ENCODE measurements at regions not wholly inside any gene's neighbourhood (a gene's known extent, or its start where the extent isn't known, plus 50 kb on each side); places are given as distances from the start of the nearest gene placed in this dataset.
"Not testable (repeated sequence)": the region's sequence is repeated elsewhere in the genome, so short reads cannot be mapped to it uniquely, and the experiment has no call there.

DNA sequence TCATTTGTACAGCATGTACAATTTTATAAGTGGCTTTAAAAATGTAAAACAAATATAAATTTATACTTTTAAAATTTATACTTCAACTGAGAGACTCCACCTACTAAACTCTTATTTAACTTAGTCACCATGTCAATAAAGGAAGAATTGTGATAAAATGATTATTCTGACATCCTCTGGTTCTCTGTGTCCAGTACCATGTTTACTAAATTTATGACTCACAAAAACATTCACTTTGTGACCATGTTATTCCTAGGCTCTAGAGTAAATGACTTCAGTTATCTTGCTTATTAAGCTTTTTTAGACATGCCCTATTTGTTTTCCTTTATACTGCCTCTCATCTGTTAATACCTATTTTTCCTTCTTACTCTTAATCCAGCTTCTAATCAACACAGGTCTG, 959.6 kb upstream of the SLC39A10 start:
- DNase-seq (no peak), ATAC-seq (replicated peaks in 1 of 4) (no peak)
- H3K27me3 Mint-ChIP-seq, result peaks cover 0 to 2% of the 10 kb centered on the region in 2 donors
- H3K4me3 Mint-ChIP-seq, result no peak overlapping the region
- H3K27ac Mint-ChIP-seq, result no peak overlapping the region
- CTCF ChIA-PET, result no interaction called here
- H3K36me3 Mint-ChIP-seq, result no peaks in the 10 kb centered on the region
- Histone ChIP-seq H3K4me1 (ENCODE audit: control insufficient read depth in 1 of 2, extremely low read depth in 1 of 2, insufficient read depth in 2 of 2, low read length in 2 of 2) (no peaks in the 10 kb centered on the region), H3K36me3 (ENCODE audit: control insufficient read depth in 2 of 2, extremely low read depth in 1 of 2, insufficient read depth in 1 of 2, low read length in 1 of 2) (no peaks in the 10 kb centered on the region), H3K9me3 (no peaks in the 10 kb centered on the region), H3K4me3 (ENCODE audit: control insufficient read depth in 1 of 2, extremely low read depth in 1 of 2, low read length in 1 of 2) (no peak overlapping the region), H3K27ac (ENCODE audit: low read length) (no peak overlapping the region), H3K27me3 (replicated peaks in 1 of 2; ENCODE audit: control insufficient read depth in 2 of 2, extremely low read depth in 1 of 2, insufficient read depth in 2 of 2, low read length in 1 of 2) (no peaks in the 10 kb centered on the region)
- H3K4me1 Mint-ChIP-seq, result no peaks in the 10 kb centered on the region
- POLR2A ChIA-PET, result no interaction called here
- H3K9me3 Mint-ChIP-seq, result peaks cover 0 to 9% (median 5%) of the 10 kb centered on the region in 3 donors

- H3K36me3 Mint-ChIP-seq, result no peaks in the 10 kb centered on the region
- Histone ChIP-seq H3K4me1 (ENCODE audit: control insufficient read depth in 1 of 2, extremely low read depth in 1 of 2, insufficient read depth in 2 of 2, low read length in 2 of 2) (no peaks in the 10 kb centered on the region), H3K27ac (ENCODE audit: low read length) (no peak overlapping the region), H3K9me3 (no peaks in the 10 kb centered on the region), H3K27me3 (replicated peaks in 1 of 2; ENCODE audit: control insufficient read depth in 2 of 2, extremely low read depth in 1 of 2, insufficient read depth in 2 of 2, low read length in 1 of 2) (no peaks in the 10 kb centered on the region), H3K4me3 (ENCODE audit: control insufficient read depth in 1 of 2, extremely low read depth in 1 of 2, low read length in 1 of 2) (no peak overlapping the region), H3K36me3 (ENCODE audit: control insufficient read depth in 2 of 2, extremely low read depth in 1 of 2, insufficient read depth in 1 of 2, low read length in 1 of 2) (no peaks in the 10 kb centered on the region)
- DNase-seq, result no peak
- no peaks in the 10 kb centered on the region for H3K4me1 Mint-ChIP-seq
- ChIA-PET POLR2A (no interaction called here), CTCF (no interaction called here)
- H3K27me3 Mint-ChIP-seq, result peaks cover 0 to 2% of the 10 kb centered on the region in 2 donors
- no peak overlapping the region for H3K27ac Mint-ChIP-seq
- no peak for ATAC-seq (replicated peaks in 1 of 4)
- H3K9me3 Mint-ChIP-seq, result peaks cover 0 to 9% (median 5%) of the 10 kb centered on the region in 3 donors
- no peak overlapping the region for H3K4me3 Mint-ChIP-seq
Measured at GRCh38 chr2:194696690-194697089, 960.3 kb upstream of the SLC39A10 start.

- ChIA-PET POLR2A (no interaction called here), CTCF (no interaction called here)
- H3K4me3 ChIP-seq (ENCODE audit: control insufficient read depth in 1 of 2, extremely low read depth in 1 of 2, low read length in 1 of 2), result no peak overlapping the region
- H3K27me3 ChIP-seq (replicated peaks in 1 of 2; ENCODE audit: control insufficient read depth in 2 of 2, extremely low read depth in 1 of 2, insufficient read depth in 2 of 2, low read length in 1 of 2), result no peaks in the 10 kb centered on the region
- Mint-ChIP-seq H3K36me3 (no peaks in the 10 kb centered on the region), H3K4me1 (no peaks in the 10 kb centered on the region), H3K27me3 (no peaks in the 10 kb centered on the region), H3K27ac (no peak overlapping the region), H3K4me3 (no peak overlapping the region), H3K9me3 (no peaks in the 10 kb centered on the region)
- no peak overlapping the region for H3K27ac ChIP-seq (ENCODE audit: low read length)
- 83% methylated on average over 1 of the region's 3 CpGs for WGBS (ENCODE audit: insufficient coverage)
- H3K9me3 ChIP-seq, result no peaks in the 10 kb centered on the region
- no peak for DNase-seq
- no peak for ATAC-seq (replicated peaks in 1 of 4)
- H3K36me3 ChIP-seq (ENCODE audit: control insufficient read depth in 2 of 2, extremely low read depth in 1 of 2, insufficient read depth in 1 of 2, low read length in 1 of 2), result no peaks in the 10 kb centered on the region
- no peaks in the 10 kb centered on the region for H3K4me1 ChIP-seq (ENCODE audit: control insufficient read depth in 1 of 2, extremely low read depth in 1 of 2, insufficient read depth in 2 of 2, low read length in 2 of 2)
Measured at GRCh38 chr2:194686569-194686968, 970.5 kb upstream of the SLC39A10 start.

DNA sequence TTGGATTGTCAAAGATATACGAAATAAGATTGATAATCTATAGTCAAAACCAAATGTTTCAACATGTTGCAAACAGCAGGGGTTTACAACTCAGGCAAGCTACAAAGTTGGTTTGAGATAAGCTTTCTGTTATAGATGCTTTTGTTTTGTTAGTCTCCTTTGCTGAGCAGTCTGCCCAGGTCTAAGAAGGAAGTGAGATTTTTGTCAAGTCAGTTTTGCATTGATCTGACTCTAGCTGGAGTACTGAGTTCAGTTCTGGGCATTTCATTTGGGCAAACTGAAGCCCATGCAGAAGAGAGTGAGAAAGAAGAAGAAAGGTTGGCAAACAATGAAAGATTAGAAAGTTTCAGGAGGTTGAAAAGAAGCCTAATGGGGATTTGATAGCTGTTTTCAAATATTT, 983.0 kb upstream of the SLC39A10 start:
- no peak for ATAC-seq (replicated peaks in 1 of 4)
- Mint-ChIP-seq H3K27me3 (no peaks in the 10 kb centered on the region), H3K4me1 (no peaks in the 10 kb centered on the region), H3K36me3 (no peaks in the 10 kb centered on the region), H3K9me3 (no peaks in the 10 kb centered on the region), H3K27ac (no peak overlapping the region), H3K4me3 (no peak overlapping the region)
- WGBS (ENCODE audit: insufficient coverage), result no CpG with 5 or more reads among the region's 1 CpG
- H3K27me3 ChIP-seq (replicated peaks in 1 of 2; ENCODE audit: control insufficient read depth in 2 of 2, extremely low read depth in 1 of 2, insufficient read depth in 2 of 2, low read length in 1 of 2), result no peaks in the 10 kb centered on the region
- H3K36me3 ChIP-seq (ENCODE audit: control insufficient read depth in 2 of 2, extremely low read depth in 1 of 2, insufficient read depth in 1 of 2, low read length in 1 of 2), result no peaks in the 10 kb centered on the region
- no peak for DNase-seq
- no peaks in the 10 kb centered on the region for H3K4me1 ChIP-seq (ENCODE audit: control insufficient read depth in 1 of 2, extremely low read depth in 1 of 2, insufficient read depth in 2 of 2, low read length in 2 of 2)
- ChIA-PET CTCF (interaction anchor here in 1 of 2 donors (0.7 kb wide), 1 partner anchor 9 kb away, joined by 3 read pairs; no protein-coding TSS in a partner anchor), POLR2A (no interaction called here)
- H3K4me3 ChIP-seq (ENCODE audit: control insufficient read depth in 1 of 2, extremely low read depth in 1 of 2, low read length in 1 of 2), result no peak overlapping the region
- no peak overlapping the region for H3K27ac ChIP-seq (ENCODE audit: low read length)
- H3K9me3 ChIP-seq, result no peaks in the 10 kb centered on the region

- no peaks in the 10 kb centered on the region for H3K4me1 ChIP-seq (ENCODE audit: control insufficient read depth in 1 of 2, extremely low read depth in 1 of 2, insufficient read depth in 2 of 2, low read length in 2 of 2)
- no CpG with 5 or more reads among the region's 3 CpGs for WGBS (ENCODE audit: insufficient coverage)
- ChIA-PET CTCF (no interaction called here), POLR2A (no interaction called here)
- no peak overlapping the region for H3K4me3 ChIP-seq (ENCODE audit: control insufficient read depth in 1 of 2, extremely low read depth in 1 of 2, low read length in 1 of 2)
- no peaks in the 10 kb centered on the region for H3K4me1 Mint-ChIP-seq
- no peaks in the 10 kb centered on the region for H3K27me3 ChIP-seq (replicated peaks in 1 of 2; ENCODE audit: control insufficient read depth in 2 of 2, extremely low read depth in 1 of 2, insufficient read depth in 2 of 2, low read length in 1 of 2)
- DNase-seq (no peak), ATAC-seq (replicated peaks in 1 of 4) (no peak)
- no peaks in the 10 kb centered on the region for H3K9me3 Mint-ChIP-seq
- H3K27me3 Mint-ChIP-seq, result no peaks in the 10 kb centered on the region
- no peaks in the 10 kb centered on the region for H3K36me3 Mint-ChIP-seq
- no peaks in the 10 kb centered on the region for H3K9me3 ChIP-seq
- H3K4me3 Mint-ChIP-seq, result no peak overlapping the region
- no peaks in the 10 kb centered on the region for H3K36me3 ChIP-seq (ENCODE audit: control insufficient read depth in 2 of 2, extremely low read depth in 1 of 2, insufficient read depth in 1 of 2, low read length in 1 of 2)
- H3K27ac ChIP-seq (ENCODE audit: low read length), result no peak overlapping the region
- no peak overlapping the region for H3K27ac Mint-ChIP-seq
Measured at GRCh38 chr2:194672994-194673393, 984.0 kb upstream of the SLC39A10 start.

DNA sequence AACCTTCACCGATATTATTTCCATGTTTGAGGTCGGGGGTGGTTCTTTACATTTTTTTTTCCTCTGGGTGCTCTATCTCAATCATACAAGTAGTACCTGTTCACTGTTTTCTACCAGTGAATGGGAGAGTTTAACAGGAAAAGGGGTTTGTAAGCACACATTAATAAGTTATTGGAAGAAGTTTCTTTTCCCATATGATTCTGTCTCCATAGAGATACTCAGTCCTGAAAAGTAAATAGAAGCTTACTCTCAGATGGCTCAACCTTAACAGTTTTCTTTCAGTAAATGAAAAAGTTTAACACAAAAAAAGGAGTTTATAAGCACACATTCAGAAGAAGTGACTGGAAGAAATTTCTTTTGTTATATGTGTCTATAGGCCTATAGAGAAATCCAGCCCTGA, 995.6 kb upstream of the SLC39A10 start:
- POLR2A ChIA-PET, result no interaction called here
- Mint-ChIP-seq H3K36me3 (no peaks in the 10 kb centered on the region), H3K27ac (no peak overlapping the region), H3K4me1 (no peaks in the 10 kb centered on the region), H3K4me3 (no peak overlapping the region), H3K9me3 (no peaks in the 10 kb centered on the region), H3K27me3 (no peaks in the 10 kb centered on the region)
- Histone ChIP-seq H3K4me1 (ENCODE audit: control insufficient read depth in 1 of 2, extremely low read depth in 1 of 2, insufficient read depth in 2 of 2, low read length in 2 of 2) (no peaks in the 10 kb centered on the region), H3K36me3 (ENCODE audit: control insufficient read depth in 2 of 2, extremely low read depth in 1 of 2, insufficient read depth in 1 of 2, low read length in 1 of 2) (no peaks in the 10 kb centered on the region), H3K4me3 (ENCODE audit: control insufficient read depth in 1 of 2, extremely low read depth in 1 of 2, low read length in 1 of 2) (no peak overlapping the region), H3K27ac (ENCODE audit: low read length) (no peak overlapping the region), H3K9me3 (no peaks in the 10 kb centered on the region), H3K27me3 (replicated peaks in 1 of 2; ENCODE audit: control insufficient read depth in 2 of 2, extremely low read depth in 1 of 2, insufficient read depth in 2 of 2, low read length in 1 of 2) (no peaks in the 10 kb centered on the region)
- WGBS (ENCODE audit: insufficient coverage), result no CpG with 5 or more reads among the region's 2 CpGs
- CTCF ChIA-PET, result no interaction called here
- ATAC-seq (replicated peaks in 1 of 4) (no peak), DNase-seq (no peak)

GRCh38 chr2:194639057-194639456, 1018.0 kb upstream of the SLC39A10 start:
- H3K27me3 ChIP-seq (replicated peaks in 1 of 2; ENCODE audit: control insufficient read depth in 2 of 2, extremely low read depth in 1 of 2, insufficient read depth in 2 of 2, low read length in 1 of 2); H3K27ac ChIP-seq (ENCODE audit: low read length); H3K27me3 Mint-ChIP-seq; H3K36me3 ChIP-seq (ENCODE audit: control insufficient read depth in 2 of 2, extremely low read depth in 1 of 2, insufficient read depth in 1 of 2, low read length in 1 of 2); ATAC-seq (replicated peaks in 1 of 4); H3K4me3 ChIP-seq (ENCODE audit: control insufficient read depth in 1 of 2, extremely low read depth in 1 of 2, low read length in 1 of 2); H3K36me3 Mint-ChIP-seq; H3K4me1 ChIP-seq (ENCODE audit: control insufficient read depth in 1 of 2, extremely low read depth in 1 of 2, insufficient read depth in 2 of 2, low read length in 2 of 2); H3K4me1 Mint-ChIP-seq; DNase-seq; CTCF ChIA-PET; H3K27ac Mint-ChIP-seq; H3K4me3 Mint-ChIP-seq; H3K9me3 ChIP-seq; POLR2A ChIA-PET: not testable (repeated sequence)
- 87% methylated on average over 7 of the region's 9 CpGs for WGBS (ENCODE audit: insufficient coverage)
- peaks cover 8 to 15% (median 9%) of the 10 kb centered on the region in 3 donors for H3K9me3 Mint-ChIP-seq

All from T-cell (primary cell).